Epithelial cell of proximal tubule (primary cell): ENCODE measurements at regions not wholly inside any gene's neighbourhood (a gene's known extent, or its start where the extent isn't known, plus 50 kb on each side); places are given as distances from the start of the nearest gene placed in this dataset.

Source experiments
- DNase-seq: peaks from one replicate; pipeline ENCODE4 v3.0.0-alpha.2; 2011; ENCODE audit warnings: low read depth
- H3K4me3 ChIP-seq: 2 replicates; pipeline ENCODE4 v1.5.1; 2011; ENCODE audit warnings: low read depth, mild to moderate bottlenecking, low read length
- TF ChIP-seq, protein P1 (sequence below): conservative IDR thresholded peaks from 2 replicates; pipeline ENCODE4 v1.5.1; 2012; ENCODE audit warnings: low read depth, mild to moderate bottlenecking, low read length

DNA sequence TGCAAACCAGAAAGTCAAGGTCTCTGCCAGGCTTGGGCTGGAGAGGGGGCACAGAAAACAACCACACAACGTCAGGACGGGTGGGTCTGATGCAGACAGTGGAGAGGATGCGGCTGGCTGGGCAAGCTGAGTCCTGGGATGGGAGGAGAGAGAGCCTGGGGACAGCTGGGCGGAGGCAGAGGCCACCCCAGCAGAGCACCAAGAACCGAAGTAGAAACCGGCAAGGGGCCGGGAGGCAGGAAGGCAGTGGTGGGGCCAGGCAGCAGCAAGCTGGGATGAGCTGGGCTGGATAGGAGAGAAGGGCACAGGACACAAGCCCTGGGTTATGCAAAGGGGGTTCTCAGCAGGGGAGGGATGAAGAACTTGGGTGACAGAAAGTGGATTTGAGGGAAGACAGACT lies 188.2 kb downstream of the SHANK2 start:
- no peak overlapping the region for H3K4me3 ChIP-seq
- DNase-seq = no peak
- TF ChIP-seq, protein P1, sequence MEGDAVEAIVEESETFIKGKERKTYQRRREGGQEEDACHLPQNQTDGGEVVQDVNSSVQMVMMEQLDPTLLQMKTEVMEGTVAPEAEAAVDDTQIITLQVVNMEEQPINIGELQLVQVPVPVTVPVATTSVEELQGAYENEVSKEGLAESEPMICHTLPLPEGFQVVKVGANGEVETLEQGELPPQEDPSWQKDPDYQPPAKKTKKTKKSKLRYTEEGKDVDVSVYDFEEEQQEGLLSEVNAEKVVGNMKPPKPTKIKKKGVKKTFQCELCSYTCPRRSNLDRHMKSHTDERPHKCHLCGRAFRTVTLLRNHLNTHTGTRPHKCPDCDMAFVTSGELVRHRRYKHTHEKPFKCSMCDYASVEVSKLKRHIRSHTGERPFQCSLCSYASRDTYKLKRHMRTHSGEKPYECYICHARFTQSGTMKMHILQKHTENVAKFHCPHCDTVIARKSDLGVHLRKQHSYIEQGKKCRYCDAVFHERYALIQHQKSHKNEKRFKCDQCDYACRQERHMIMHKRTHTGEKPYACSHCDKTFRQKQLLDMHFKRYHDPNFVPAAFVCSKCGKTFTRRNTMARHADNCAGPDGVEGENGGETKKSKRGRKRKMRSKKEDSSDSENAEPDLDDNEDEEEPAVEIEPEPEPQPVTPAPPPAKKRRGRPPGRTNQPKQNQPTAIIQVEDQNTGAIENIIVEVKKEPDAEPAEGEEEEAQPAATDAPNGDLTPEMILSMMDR = no peak

DNA sequence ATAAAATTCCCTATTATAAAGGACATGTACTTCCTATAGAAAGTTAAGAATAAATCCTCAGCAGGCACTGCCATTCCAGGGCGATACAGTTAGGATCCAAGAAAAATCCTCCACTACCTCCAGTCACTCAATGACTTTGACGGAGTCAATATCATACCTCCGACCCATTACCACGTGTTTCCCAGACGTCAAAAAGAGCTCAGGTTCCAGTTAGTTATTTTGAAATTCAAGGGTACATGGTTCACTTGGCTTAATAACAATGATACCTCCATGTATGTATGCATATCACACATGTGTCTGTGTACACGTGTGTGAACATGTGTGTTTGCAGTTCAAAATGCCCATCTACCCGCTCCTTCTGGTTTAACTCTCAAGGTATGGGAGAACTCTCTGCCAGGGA lies 189.2 kb downstream of the SHANK2 start:
- DNase-seq = no peak
- TF ChIP-seq, protein P1 = no peak
- H3K4me3 ChIP-seq = no peak overlapping the region

DNA sequence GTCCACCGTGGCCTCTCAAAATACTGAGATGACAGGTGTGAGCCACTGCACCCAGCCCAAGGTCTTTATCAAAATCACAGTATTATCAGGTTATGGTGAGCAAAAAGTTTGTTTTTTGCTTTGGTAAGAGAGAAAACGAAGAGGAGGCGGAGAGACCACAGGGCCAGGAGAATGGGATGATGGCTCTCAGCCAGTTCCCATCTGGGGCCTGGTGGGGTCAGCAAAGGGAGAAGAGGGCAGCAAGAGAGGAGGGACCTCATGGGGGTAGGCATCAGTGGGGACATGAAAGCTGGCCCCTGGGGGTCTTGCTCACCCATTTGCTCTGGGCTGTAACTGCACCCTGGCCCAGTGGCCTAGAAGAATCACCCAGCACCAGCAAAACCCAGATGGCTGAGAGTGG lies 190.2 kb downstream of the SHANK2 start:
- DNase-seq = no peak
- TF ChIP-seq, protein P1 = peak; percentile 27
- no peak overlapping the region for H3K4me3 ChIP-seq

GRCh38 chr11:71060391-71060791 lies 192.0 kb downstream of the SHANK2 start:
- TF ChIP-seq, protein P1 = no peak

GRCh38 chr11:71059662-71060061 lies 192.7 kb downstream of the SHANK2 start:
- H3K4me3 ChIP-seq = no peak overlapping the region
- no peak for DNase-seq
- TF ChIP-seq, protein P1 = no peak

More at GRCh38 chr11:71060391-71060791, 192.0 kb downstream of the SHANK2 start:
- no peak overlapping the region for H3K4me3 ChIP-seq
- no peak for DNase-seq

DNA sequence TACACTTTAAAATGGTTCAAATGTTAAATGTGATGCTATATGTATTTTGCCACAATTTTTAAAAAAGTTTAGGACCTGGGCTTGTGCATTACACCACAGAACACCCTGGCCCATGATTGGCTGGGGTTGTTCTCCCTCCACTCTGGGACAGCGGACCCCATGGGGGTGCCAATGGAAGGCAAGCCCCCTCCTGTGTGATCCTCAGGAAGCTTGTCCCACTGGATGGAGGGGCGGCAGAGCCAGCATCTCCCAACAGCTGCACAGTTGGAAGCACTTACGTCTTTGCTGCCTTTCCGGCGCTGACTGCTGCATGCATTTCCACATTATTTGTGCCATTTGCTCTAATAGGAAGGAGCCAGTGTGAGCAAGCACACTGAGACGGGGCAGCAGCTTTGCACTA lies 196.5 kb downstream of the SHANK2 start:
- H3K4me3 ChIP-seq = no peak overlapping the region
- no peak for DNase-seq
- TF ChIP-seq, protein P1 = no peak
